ENCODE measurements at regions not wholly inside any gene's neighbourhood (a gene's known extent, or its start where the extent isn't known, plus 50 kb on each side); places are given as distances from the start of the nearest gene placed in this dataset.

DNA sequence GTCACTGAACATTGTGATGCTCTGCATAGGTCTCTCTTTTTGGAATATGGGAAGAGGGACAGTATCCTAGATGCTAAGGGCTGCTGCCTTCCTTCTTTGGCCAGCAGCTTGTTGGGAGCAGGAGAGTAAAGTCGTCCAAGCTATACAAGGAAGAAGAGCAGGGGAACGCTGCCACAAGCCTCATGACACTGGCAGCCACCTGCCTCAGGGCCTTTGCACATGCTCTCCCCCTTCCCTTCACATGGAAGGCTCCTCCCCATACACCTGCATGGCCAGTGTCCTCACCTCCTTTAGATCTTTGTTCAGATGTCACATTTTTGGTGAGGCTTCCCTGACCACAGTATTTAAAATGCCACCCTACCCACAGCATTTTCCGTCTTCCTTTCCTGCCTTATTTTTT, 78.1 kb upstream of the CRHR1 start:
- TF ChIP-seq EP300 (IDR thresholded peaks at IDR 0.05) = no peak
- TF ChIP-seq, protein P1, sequence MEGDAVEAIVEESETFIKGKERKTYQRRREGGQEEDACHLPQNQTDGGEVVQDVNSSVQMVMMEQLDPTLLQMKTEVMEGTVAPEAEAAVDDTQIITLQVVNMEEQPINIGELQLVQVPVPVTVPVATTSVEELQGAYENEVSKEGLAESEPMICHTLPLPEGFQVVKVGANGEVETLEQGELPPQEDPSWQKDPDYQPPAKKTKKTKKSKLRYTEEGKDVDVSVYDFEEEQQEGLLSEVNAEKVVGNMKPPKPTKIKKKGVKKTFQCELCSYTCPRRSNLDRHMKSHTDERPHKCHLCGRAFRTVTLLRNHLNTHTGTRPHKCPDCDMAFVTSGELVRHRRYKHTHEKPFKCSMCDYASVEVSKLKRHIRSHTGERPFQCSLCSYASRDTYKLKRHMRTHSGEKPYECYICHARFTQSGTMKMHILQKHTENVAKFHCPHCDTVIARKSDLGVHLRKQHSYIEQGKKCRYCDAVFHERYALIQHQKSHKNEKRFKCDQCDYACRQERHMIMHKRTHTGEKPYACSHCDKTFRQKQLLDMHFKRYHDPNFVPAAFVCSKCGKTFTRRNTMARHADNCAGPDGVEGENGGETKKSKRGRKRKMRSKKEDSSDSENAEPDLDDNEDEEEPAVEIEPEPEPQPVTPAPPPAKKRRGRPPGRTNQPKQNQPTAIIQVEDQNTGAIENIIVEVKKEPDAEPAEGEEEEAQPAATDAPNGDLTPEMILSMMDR (IDR thresholded peaks at IDR 0.05) = no peak
- TF ChIP-seq POLR2A (IDR thresholded peaks at IDR 0.05; ENCODE audit: low read depth) = no peak
